T1000 (cell line): ENCODE measurements at regions not wholly inside any gene's neighbourhood (a gene's known extent, or its start where the extent isn't known, plus 50 kb on each side); places are given as distances from the start of the nearest gene placed in this dataset.

Experiments used
- DNase-seq: peaks from one replicate; lab custom pipeline; 2025; ENCODE audit warnings: mixed read lengths; lab: John Stamatoyannopoulos, UW

- no peak for DNase-seq
Measured at GRCh38 chr16:54679531-54679930, 251.1 kb upstream of the IRX5 start.

- no peak for DNase-seq
Measured at GRCh38 chr16:54677308-54677950, 253.2 kb upstream of the IRX5 start.

DNA sequence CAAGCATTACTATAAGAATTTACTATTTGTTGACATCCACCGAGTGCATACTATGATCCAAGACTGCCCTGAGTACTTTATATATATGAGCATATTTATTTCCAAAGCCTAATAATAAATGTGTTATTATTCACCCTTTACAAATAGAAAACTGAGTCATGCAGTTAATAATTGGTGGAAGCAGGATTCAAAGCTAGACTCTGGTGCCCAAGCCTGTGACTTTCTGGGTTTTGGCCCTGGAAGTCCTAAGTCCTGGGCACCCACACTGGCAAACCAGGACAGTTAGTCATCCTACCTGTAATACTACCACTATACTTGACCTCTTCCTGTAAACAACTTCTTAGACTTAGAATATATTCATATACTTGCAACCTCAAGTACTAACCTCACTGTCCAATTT is 257.4 kb upstream of the IRX5 start:
- DNase-seq, result no peak

- no peak for DNase-seq
Measured at GRCh38 chr16:54672500-54672899, 258.2 kb upstream of the IRX5 start.

DNA sequence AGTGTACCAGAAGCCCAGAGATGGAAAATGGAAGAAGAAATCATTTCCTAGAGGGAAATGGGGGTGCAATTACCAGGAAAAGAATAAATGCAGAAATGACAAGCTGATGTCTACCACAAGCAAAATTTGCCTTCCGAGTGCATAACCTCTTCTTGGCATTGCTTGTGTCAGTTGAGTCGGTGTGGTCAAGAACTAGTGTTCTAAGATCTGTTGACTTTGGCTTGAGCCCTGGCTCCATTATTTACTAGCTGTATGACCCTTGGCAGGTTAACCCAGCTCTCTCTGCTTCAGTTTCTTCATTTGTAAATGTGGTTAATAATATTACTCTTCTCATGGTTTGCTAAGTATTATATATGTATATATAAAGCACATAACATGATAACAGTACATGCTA is 273.0 kb upstream of the IRX5 start:
- no peak for DNase-seq

- no peak for DNase-seq
Measured at GRCh38 chr16:54657058-54657708, 273.5 kb upstream of the IRX5 start.

DNA sequence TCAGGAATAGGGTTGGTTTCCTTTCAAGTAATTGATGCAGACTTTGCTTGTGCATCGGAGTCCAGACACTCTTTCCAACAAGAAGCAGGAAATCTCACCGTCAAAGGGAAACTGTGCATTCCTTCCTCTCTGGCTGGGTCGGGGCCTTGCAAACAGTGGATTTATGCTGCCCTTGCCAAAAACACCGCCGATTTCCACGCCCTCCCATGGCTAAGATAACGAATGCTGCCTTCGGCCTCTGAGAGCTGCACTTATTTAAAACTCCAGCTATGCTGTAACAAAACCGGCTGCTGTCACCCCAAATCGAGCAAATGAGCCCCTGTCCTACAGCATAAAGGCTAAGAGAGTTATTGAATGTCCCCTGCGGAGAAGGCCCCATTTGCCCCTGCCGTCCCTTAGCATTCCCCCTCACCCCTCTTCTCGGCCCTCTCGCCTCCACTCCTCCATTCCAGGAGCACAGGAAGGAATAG is 275.5 kb upstream of the IRX5 start:
- DNase-seq, result no peak

DNA sequence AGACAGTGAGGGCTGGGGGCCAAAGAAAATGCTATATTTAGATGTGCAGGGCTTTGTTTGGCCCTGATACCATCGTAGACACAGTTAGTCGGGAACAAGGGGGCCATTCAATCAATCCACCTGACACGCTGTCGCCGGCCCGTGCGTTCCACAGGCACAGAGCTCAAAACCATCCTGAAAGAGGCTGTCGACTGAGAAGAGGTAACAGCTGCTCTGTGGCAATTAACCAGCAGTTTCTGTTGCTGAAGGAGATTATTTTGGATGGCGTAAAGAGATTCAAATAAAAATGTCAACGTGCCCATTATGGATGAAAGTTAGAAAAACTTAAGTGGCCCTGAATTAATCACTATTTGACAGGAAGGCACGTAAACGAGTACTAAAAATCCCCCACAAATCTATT is 276.2 kb upstream of the IRX5 start:
- no peak for DNase-seq

GRCh38 chr16:54652201-54652770 is 278.4 kb upstream of the IRX5 start:
- no peak for DNase-seq

DNA sequence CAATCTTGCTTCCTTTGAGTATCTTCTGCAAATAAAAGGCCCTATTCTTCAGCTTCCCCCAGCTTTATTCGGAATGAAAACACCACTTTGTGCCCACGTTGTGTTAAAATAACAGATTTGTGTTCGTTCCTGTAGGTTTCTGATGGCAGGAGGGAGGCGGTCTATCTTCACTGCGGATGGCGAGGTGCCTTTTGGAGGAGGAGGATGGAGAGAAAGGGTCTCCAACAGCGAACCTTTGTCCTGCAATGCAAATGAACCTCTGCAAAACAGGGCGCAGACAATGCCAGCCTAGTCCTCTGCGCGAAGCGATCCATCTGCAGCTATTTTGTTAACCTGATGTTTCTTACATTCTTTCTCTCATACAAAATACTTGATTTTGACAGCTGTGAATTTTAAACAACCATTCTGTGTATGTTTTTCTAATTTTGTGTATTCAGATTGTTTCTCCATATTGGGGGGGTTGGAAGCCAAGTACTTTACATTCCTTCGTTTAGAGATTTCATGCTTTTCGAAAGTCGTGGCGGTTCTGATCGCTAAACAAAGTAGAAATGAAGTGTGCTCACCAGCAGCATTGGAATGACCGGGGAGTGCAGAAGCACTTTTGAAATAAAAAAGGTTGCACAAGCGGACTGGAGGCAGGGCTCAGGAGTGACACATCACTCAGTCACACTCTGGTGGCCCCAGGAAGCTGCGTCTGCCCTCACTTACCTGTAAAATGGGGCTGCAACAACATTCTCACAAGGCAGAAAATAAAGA is 279.0 kb upstream of the IRX5 start:
- DNase-seq, result no peak

- DNase-seq, result no peak
Measured at GRCh38 chr16:54649876-54650275, 280.8 kb upstream of the IRX5 start.

DNA sequence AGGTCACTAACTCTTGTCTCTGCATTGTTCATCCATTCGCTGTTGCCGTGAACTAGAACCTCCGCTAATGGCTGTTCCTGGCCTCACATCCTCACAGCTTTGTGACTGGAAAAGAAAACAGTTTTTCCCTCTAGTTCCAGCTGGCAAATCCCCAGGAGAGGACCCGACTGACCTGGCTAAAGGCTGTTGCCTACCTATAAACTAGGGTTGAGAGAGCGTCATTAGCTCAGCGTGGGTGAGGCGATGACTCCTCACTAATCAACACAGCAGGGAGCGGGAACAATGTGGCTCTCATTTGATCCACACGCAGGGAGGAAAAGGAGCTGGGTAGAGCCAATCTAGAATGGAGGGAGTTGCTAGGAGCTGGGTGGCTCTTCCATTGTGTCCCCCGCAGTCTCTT is 282.1 kb upstream of the IRX5 start:
- no peak for DNase-seq

- no peak for DNase-seq
Measured at GRCh38 chr16:54647725-54648221, 282.9 kb upstream of the IRX5 start.

DNA sequence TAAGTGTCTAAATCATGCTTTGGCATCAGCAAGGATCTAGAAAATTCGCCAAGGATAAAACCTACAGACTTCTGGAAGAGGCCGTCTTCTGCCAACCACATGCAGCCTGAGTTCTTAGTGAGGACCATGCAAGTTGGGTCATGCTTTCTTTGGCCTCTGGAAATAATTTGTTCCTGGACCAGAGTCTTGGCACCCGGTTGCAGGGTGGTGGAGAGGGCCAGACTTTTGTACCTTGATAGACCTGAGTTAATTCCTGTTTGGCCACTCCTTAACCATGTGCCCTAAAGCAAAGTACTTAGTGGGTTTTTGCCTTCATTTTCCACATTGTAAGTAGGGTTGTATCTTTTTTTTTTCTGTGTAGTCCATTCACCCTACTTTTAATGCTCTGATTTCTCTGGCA is 283.4 kb upstream of the IRX5 start:
- no peak for DNase-seq

GRCh38 chr16:54645345-54645744 is 285.3 kb upstream of the IRX5 start:
- DNase-seq, result no peak

- no peak for DNase-seq
Measured at GRCh38 chr16:54636221-54636793, 294.4 kb upstream of the IRX5 start.

GRCh38 chr16:54633943-54634362 is 296.7 kb upstream of the IRX5 start:
- DNase-seq, result no peak

DNA sequence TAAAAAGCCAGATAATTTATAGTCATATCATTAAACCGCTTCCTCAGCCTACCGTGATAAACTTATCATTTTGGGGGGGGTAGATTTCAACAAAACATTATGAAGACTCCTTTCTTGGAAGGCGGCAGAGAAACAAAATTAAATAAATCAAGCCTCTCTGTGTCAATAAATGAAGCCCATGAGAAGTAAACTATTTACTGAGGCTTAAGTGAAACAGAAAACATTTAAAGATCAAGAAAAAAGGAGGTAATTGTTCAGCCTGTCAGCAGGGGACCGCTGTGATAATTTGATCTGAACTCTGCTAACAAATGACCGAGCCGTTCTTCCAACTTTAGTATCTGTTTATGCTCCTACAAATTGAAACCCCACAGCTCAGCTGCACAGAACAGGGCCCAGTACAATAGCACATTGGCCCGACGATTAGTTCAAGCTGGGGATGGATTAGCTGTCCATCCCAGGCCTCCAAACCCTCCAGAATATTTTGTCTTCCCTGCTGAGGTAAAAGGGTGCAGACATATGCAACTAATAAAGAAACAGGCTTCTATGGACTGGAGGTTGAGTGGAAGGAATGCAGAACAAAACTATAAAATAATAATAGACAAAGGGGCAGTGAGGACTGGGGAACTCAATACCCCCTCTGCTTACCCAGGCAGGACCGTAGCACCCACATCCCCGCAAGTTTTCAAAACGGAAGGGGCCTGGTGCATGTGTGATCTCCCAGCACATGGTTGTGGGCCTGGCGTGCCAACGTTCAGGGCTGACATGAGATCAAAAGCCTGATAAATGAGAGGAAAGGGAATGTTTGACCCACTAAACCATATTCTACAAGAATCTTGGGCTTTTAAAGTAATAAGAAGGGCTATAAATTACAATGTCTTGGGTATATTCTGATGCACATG is 298.1 kb upstream of the IRX5 start:
- no peak for DNase-seq

GRCh38 chr16:54631782-54632181 is 298.9 kb upstream of the IRX5 start:
- no peak for DNase-seq

DNA sequence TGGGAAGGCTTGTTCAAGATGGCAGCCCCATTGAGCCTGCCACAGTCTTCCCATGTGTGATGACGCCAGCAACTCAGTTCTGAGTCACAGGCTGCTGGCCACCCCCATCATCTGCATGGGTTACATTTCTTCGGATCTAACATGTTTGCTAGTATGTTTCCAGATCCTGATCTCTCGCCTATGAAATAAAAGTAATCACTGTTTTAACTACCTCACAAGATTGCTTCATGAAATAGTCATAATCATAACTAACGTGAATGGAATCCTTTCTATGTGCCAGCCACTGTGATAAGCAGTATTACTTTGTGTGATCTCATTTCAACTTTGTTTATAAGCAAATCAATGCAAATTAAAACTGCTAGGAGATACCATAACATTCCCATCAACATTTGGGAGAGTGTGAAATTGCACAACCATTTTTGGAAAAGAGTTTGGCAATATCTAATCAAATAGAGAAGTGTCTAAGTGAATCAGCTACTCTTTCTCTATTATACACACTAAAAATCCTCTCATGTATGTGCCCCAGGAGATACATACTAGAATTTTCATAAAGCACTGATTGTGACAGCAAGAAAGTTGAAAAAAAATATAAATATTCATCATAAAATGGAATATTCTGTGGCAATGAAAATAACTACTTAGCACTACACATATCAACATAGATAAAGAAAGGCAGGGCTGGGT is 300.2 kb upstream of the IRX5 start:
- no peak for DNase-seq
